Body of pancreas (tissue), 4 donors: ENCODE measurements at regions not wholly inside any gene's neighbourhood (a gene's known extent, or its start where the extent isn't known, plus 50 kb on each side); places are given as distances from the start of the nearest gene placed in this dataset.

Experiments used
- POLR2A ChIP-seq, 3 donors: fragments of 450-650 bp; IDR thresholded peaks; one replicate each; pipeline ENCODE4 v1.6.1; 2016; ENCODE audit warnings: antibody characterized with exemption in 3 of 3, mild to moderate bottlenecking in 2 of 3
- TF ChIP-seq, protein P1 (sequence below), 7 experiments: fragments of 450-650 bp in 4 of 7; fragments of 200-600 bp in 3 of 7; sonication (generic) in 3 of 7; IDR thresholded peaks; one replicate each; pipeline ENCODE4 v1.5.1; 2016 to 2019; ENCODE audit warnings: antibody characterized with exemption in 7 of 7

DNA sequence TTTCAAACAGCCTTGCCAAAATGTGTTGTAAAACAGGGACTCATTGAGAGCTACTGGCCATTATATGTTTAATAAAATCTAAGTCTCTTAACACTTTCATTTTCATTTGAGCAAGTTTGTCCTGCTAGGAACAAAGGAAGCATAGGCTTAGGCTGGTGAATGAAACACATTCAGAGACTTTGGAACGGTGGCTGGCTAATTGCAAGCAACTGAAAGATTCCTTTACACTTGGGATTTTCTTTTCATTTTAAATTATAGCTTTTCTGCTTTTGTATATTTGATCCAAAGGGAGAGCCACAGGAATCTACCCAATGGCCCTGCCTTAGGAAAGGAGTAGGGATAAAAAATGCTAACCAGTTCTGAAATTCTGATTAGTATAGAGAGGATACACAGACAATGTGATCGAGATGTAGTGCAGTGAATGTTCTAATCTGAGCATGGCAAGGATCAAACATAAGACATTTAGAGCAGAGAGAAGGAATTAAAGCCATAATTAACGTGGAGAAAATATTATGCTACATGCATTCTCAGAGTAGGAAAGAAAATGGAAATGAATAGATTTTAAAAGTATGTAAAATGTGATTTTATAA lies 911.4 kb upstream of the SLC39A10 start:
- TF ChIP-seq, protein P1, sequence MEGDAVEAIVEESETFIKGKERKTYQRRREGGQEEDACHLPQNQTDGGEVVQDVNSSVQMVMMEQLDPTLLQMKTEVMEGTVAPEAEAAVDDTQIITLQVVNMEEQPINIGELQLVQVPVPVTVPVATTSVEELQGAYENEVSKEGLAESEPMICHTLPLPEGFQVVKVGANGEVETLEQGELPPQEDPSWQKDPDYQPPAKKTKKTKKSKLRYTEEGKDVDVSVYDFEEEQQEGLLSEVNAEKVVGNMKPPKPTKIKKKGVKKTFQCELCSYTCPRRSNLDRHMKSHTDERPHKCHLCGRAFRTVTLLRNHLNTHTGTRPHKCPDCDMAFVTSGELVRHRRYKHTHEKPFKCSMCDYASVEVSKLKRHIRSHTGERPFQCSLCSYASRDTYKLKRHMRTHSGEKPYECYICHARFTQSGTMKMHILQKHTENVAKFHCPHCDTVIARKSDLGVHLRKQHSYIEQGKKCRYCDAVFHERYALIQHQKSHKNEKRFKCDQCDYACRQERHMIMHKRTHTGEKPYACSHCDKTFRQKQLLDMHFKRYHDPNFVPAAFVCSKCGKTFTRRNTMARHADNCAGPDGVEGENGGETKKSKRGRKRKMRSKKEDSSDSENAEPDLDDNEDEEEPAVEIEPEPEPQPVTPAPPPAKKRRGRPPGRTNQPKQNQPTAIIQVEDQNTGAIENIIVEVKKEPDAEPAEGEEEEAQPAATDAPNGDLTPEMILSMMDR (IDR thresholded peaks at IDR 0.05): no peak
- no peak for TF ChIP-seq POLR2A (IDR thresholded peaks at IDR 0.05)
